ENCODE measurements at regions not wholly inside any gene's neighbourhood (a gene's known extent, or its start where the extent isn't known, plus 50 kb on each side); places are given as distances from the start of the nearest gene placed in this dataset.

DNA sequence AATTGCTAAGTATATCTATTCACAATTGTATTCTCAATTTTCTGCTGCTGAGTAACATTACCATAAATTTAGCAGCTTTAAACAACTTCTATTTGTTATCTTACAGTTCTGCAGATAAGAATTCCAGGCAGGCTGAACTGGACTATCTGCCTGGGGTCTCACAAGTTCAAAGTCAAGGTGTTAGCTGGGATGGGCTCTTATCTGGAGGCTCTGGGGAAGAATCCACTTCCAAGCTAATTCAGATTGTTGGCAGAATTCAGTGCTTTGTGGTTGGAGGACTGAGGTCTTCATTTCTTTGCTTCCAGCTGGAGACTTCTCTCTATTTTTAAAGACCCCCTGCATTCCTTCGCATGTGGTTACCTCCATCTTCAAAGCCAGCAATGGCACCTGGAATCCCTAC, 329.9 kb upstream of the ISX start:
- H2AFZ ChIP-seq (ENCODE audit: low read depth, low read length), result no peak overlapping the region
- H3K9me3 ChIP-seq (ENCODE audit: control insufficient read depth, low read length), result peaks cover 32% of the 10 kb centered on the region
- DNase-seq, result no peak
- H3K79me1 ChIP-seq (replicated peaks; ENCODE audit: low read length, poor library complexity, severe bottlenecking), result no peaks in the 10 kb centered on the region
- no peaks in the 10 kb centered on the region for H3K27me3 ChIP-seq (ENCODE audit: control insufficient read depth in 1 of 2, insufficient read depth in 1 of 2, low read length in 2 of 2)
- H3K4me1 ChIP-seq (ENCODE audit: control insufficient read depth, insufficient read depth, low read depth, low read length), result no peaks in the 10 kb centered on the region
- no peaks in the 10 kb centered on the region for H3K36me3 ChIP-seq (ENCODE audit: control insufficient read depth in 1 of 2, insufficient read depth in 2 of 2, low read depth in 1 of 2, low read length in 2 of 2)
- H2BK120ac ChIP-seq (ENCODE audit: low read depth, low read length), result no peak overlapping the region
- no peak overlapping the region for H2BK5ac ChIP-seq (ENCODE audit: low read depth, low read length, poor library complexity, severe bottlenecking)
- H3K4me3 ChIP-seq (ENCODE audit: insufficient read depth in 1 of 2, low read depth in 1 of 2, low read length in 2 of 2), result no peak overlapping the region
- H2BK15ac ChIP-seq (ENCODE audit: low read depth, poor library complexity, severe bottlenecking), result no peak overlapping the region
- no peak overlapping the region for H2BK12ac ChIP-seq (ENCODE audit: low read length in 2 of 2)
- WGBS, result 86% methylated on average over 1 of the region's 1 CpG
- H2AK5ac ChIP-seq (ENCODE audit: low read length, severe bottlenecking), result no peak overlapping the region
- no peak overlapping the region for H3K9ac ChIP-seq (ENCODE audit: low read length)
- no peak overlapping the region for H3K23ac ChIP-seq (ENCODE audit: low read length in 2 of 2)
- no peak overlapping the region for H3K4ac ChIP-seq (ENCODE audit: low read depth in 1 of 2, low read length in 2 of 2)
- no peak overlapping the region for H4K91ac ChIP-seq (ENCODE audit: low read length)
- H3K14ac ChIP-seq (ENCODE audit: low read length in 2 of 2), result no peak overlapping the region
- H3K4me2 ChIP-seq (ENCODE audit: low read length, poor library complexity, severe bottlenecking), result no peak overlapping the region
- no peak overlapping the region for H4K8ac ChIP-seq (ENCODE audit: low read length)
- H3K18ac ChIP-seq (ENCODE audit: low read depth in 1 of 2, low read length in 2 of 2), result no peak overlapping the region
- H3K27ac ChIP-seq (ENCODE audit: low read length, poor library complexity, severe bottlenecking), result no peak overlapping the region

GRCh38 chr22:34738661-34739400, 327.1 kb upstream of the ISX start:
- Histone ChIP-seq H3K79me1 (replicated peaks; ENCODE audit: low read length, poor library complexity, severe bottlenecking) (no peaks in the 10 kb centered on the region), H2BK5ac (ENCODE audit: low read depth, low read length, poor library complexity, severe bottlenecking) (no peak overlapping the region), H2AFZ (ENCODE audit: low read depth, low read length) (no peak overlapping the region), H4K8ac (ENCODE audit: low read length) (no peak overlapping the region), H3K4me3 (ENCODE audit: insufficient read depth in 1 of 2, low read depth in 1 of 2, low read length in 2 of 2) (no peak overlapping the region), H3K27me3 (ENCODE audit: control insufficient read depth in 1 of 2, insufficient read depth in 1 of 2, low read length in 2 of 2) (no peaks in the 10 kb centered on the region), H3K36me3 (ENCODE audit: control insufficient read depth in 1 of 2, insufficient read depth in 2 of 2, low read depth in 1 of 2, low read length in 2 of 2) (no peaks in the 10 kb centered on the region), H2BK15ac (ENCODE audit: low read depth, poor library complexity, severe bottlenecking) (no peak overlapping the region), H3K14ac (ENCODE audit: low read length in 2 of 2) (no peak overlapping the region), H2BK12ac (ENCODE audit: low read length in 2 of 2) (no peak overlapping the region), H2BK120ac (ENCODE audit: low read depth, low read length) (no peak overlapping the region), H3K4me2 (ENCODE audit: low read length, poor library complexity, severe bottlenecking) (no peak overlapping the region), H2AK5ac (ENCODE audit: low read length, severe bottlenecking) (no peak overlapping the region), H3K9ac (ENCODE audit: low read length) (no peak overlapping the region), H3K9me3 (ENCODE audit: control insufficient read depth, low read length) (peaks cover 25% of the 10 kb centered on the region), H3K4ac (ENCODE audit: low read depth in 1 of 2, low read length in 2 of 2) (no peak overlapping the region), H3K18ac (ENCODE audit: low read depth in 1 of 2, low read length in 2 of 2) (no peak overlapping the region), H3K4me1 (ENCODE audit: control insufficient read depth, insufficient read depth, low read depth, low read length) (no peaks in the 10 kb centered on the region), H3K27ac (ENCODE audit: low read length, poor library complexity, severe bottlenecking) (no peak overlapping the region), H4K91ac (ENCODE audit: low read length) (no peak overlapping the region), H3K23ac (ENCODE audit: low read length in 2 of 2) (no peak overlapping the region)
- DNase-seq, result no peak
- WGBS, result 45% methylated on average over 3 of the region's 3 CpGs

DNA sequence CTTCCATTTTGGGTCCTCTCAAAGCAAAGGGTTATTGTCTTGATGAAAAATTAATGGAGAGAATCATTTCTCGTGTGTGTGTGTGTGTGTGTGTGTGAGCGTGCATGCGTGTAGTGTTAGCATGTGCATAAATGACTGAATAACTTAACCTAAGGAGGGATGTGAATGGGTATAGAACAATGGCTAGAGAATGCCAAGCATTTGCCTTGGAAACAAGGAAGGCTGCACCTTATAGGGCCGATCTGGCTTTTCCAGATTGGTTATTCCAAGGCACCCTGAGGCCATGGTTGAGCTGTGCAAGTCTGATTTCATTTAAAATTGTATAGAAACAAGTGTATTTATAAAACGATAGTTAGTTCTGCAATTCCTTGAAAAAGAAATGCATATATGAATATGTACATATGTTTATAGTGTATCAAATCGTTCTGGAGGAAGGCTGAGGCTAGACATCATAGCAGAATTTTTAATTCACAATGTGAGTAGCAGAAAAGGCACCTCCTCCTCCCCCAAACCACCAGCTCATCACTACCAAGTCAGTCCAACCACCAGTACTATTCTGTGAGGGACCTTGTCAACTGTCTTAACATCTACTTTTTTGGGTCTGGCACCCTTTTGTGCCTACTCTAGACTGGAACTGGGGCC, 322.7 kb upstream of the ISX start:
- Histone ChIP-seq H3K4me3 (ENCODE audit: insufficient read depth in 1 of 2, low read depth in 1 of 2, low read length in 2 of 2) (no peak overlapping the region), H3K14ac (ENCODE audit: low read length in 2 of 2) (no peak overlapping the region), H3K9me3 (ENCODE audit: control insufficient read depth, low read length) (no peaks in the 10 kb centered on the region), H2BK12ac (ENCODE audit: low read length in 2 of 2) (no peak overlapping the region), H3K23ac (ENCODE audit: low read length in 2 of 2) (no peak overlapping the region), H3K9ac (ENCODE audit: low read length) (no peak overlapping the region), H2BK120ac (ENCODE audit: low read depth, low read length) (no peak overlapping the region), H2AK5ac (ENCODE audit: low read length, severe bottlenecking) (no peak overlapping the region), H3K27me3 (ENCODE audit: control insufficient read depth in 1 of 2, insufficient read depth in 1 of 2, low read length in 2 of 2) (no peaks in the 10 kb centered on the region), H3K4ac (ENCODE audit: low read depth in 1 of 2, low read length in 2 of 2) (no peak overlapping the region), H3K18ac (ENCODE audit: low read depth in 1 of 2, low read length in 2 of 2) (no peak overlapping the region), H3K4me1 (ENCODE audit: control insufficient read depth, insufficient read depth, low read depth, low read length) (no peaks in the 10 kb centered on the region), H3K36me3 (ENCODE audit: control insufficient read depth in 1 of 2, insufficient read depth in 2 of 2, low read depth in 1 of 2, low read length in 2 of 2) (no peaks in the 10 kb centered on the region), H3K27ac (ENCODE audit: low read length, poor library complexity, severe bottlenecking) (no peak overlapping the region), H2BK15ac (ENCODE audit: low read depth, poor library complexity, severe bottlenecking) (no peak overlapping the region), H4K8ac (ENCODE audit: low read length) (no peak overlapping the region), H2BK5ac (ENCODE audit: low read depth, low read length, poor library complexity, severe bottlenecking) (no peak overlapping the region), H3K4me2 (ENCODE audit: low read length, poor library complexity, severe bottlenecking) (no peak overlapping the region), H3K79me1 (replicated peaks; ENCODE audit: low read length, poor library complexity, severe bottlenecking) (no peaks in the 10 kb centered on the region), H4K91ac (ENCODE audit: low read length) (no peak overlapping the region), H2AFZ (ENCODE audit: low read depth, low read length) (no peak overlapping the region)
- 62% methylated on average over 5 of the region's 6 CpGs for WGBS
- no peak for DNase-seq

- Histone ChIP-seq H4K91ac (ENCODE audit: low read length) (no peak overlapping the region), H3K9me3 (ENCODE audit: control insufficient read depth, low read length) (no peaks in the 10 kb centered on the region), H2BK5ac (ENCODE audit: low read depth, low read length, poor library complexity, severe bottlenecking) (no peak overlapping the region), H3K27me3 (ENCODE audit: control insufficient read depth in 1 of 2, insufficient read depth in 1 of 2, low read length in 2 of 2) (no peaks in the 10 kb centered on the region), H3K9ac (ENCODE audit: low read length) (no peak overlapping the region), H2BK120ac (ENCODE audit: low read depth, low read length) (no peak overlapping the region), H3K4me1 (ENCODE audit: control insufficient read depth, insufficient read depth, low read depth, low read length) (no peaks in the 10 kb centered on the region), H3K14ac (ENCODE audit: low read length in 2 of 2) (no peak overlapping the region), H3K23ac (ENCODE audit: low read length in 2 of 2) (no peak overlapping the region), H2AK5ac (ENCODE audit: low read length, severe bottlenecking) (no peak overlapping the region), H3K27ac (ENCODE audit: low read length, poor library complexity, severe bottlenecking) (no peak overlapping the region), H4K8ac (ENCODE audit: low read length) (no peak overlapping the region), H2BK15ac (ENCODE audit: low read depth, poor library complexity, severe bottlenecking) (no peak overlapping the region), H3K4me3 (ENCODE audit: insufficient read depth in 1 of 2, low read depth in 1 of 2, low read length in 2 of 2) (no peak overlapping the region), H3K36me3 (ENCODE audit: control insufficient read depth in 1 of 2, insufficient read depth in 2 of 2, low read depth in 1 of 2, low read length in 2 of 2) (no peaks in the 10 kb centered on the region), H3K79me1 (replicated peaks; ENCODE audit: low read length, poor library complexity, severe bottlenecking) (no peaks in the 10 kb centered on the region), H3K4ac (ENCODE audit: low read depth in 1 of 2, low read length in 2 of 2) (no peak overlapping the region), H3K4me2 (ENCODE audit: low read length, poor library complexity, severe bottlenecking) (no peak overlapping the region), H2AFZ (ENCODE audit: low read depth, low read length) (no peak overlapping the region), H3K18ac (ENCODE audit: low read depth in 1 of 2, low read length in 2 of 2) (no peak overlapping the region), H2BK12ac (ENCODE audit: low read length in 2 of 2) (no peak overlapping the region)
- WGBS, result 76% methylated on average over 7 of the region's 8 CpGs
- no peak for DNase-seq
These were observed 305.5 kb upstream of the ISX start for GRCh38 chr22:34760276-34761008.

All from mesenchymal stem cell (in vitro differentiated cells and primary cell).